CD4-positive, alpha-beta T cell treated with Interleukin-2 at 100 ng/mL for 4 hours (primary cell): ENCODE measurements at regions not wholly inside any gene's neighbourhood (a gene's known extent, or its start where the extent isn't known, plus 50 kb on each side); places are given as distances from the start of the nearest gene placed in this dataset.
"Not testable (repeated sequence)": the region's sequence is repeated elsewhere in the genome, so short reads cannot be mapped to it uniquely, and the experiment has no call there.

Source experiments
- DNase-seq: peaks from one replicate; pipeline ENCODE4 v3.0.0-alpha.2; 2020; ENCODE audit warnings: low spot score

- DNase-seq, result no peak
Measured at GRCh38 chr6:102902471-102902870, 1509.0 kb downstream of the GRIK2 start.

GRCh38 chr6:102895683-102896082 is 1502.2 kb downstream of the GRIK2 start:
- DNase-seq, result no peak

- DNase-seq, result no peak
Measured at GRCh38 chr6:102885165-102885564, 1491.7 kb downstream of the GRIK2 start.

DNA sequence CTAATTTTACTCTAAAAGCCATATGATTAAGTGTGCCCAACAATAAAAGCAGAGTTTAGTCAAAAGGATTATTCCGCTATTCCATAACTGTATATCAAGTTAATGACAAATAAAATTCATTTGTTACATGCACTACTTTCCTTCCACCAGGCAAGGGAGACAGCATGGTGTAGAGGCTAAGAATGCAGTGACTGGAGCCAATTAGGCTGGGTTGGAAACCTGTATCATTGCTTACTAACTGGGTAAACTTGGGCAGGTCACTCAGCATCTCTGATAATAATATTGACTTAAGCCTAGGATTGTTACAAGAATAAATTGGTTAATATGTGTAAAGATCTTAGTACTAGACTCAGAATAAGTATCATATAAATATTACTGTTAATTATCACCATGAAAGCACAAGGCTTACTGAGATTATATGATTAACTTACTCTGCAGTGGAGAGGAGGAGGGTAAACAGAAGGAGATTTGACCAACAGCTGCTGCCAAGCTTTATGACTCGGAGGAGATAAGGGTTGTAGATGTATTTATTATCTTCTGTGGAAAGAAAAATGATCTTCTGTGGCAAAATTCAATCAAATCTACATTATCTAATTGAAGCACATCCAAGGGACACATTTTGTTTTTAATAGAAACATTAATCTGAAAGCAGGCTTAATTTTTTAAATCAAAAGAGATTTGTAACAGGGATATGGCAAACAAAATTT is 1459.9 kb downstream of the GRIK2 start:
- DNase-seq, result no peak

- DNase-seq, result no peak
Measured at GRCh38 chr6:102848796-102849195, 1455.3 kb downstream of the GRIK2 start.

- DNase-seq, result no peak
Measured at GRCh38 chr6:102848210-102848609, 1454.7 kb downstream of the GRIK2 start.

- DNase-seq, result no peak
Measured at GRCh38 chr6:102841060-102841459, 1447.6 kb downstream of the GRIK2 start.

GRCh38 chr6:102832021-102832420 is 1438.5 kb downstream of the GRIK2 start:
- no peak for DNase-seq

DNA sequence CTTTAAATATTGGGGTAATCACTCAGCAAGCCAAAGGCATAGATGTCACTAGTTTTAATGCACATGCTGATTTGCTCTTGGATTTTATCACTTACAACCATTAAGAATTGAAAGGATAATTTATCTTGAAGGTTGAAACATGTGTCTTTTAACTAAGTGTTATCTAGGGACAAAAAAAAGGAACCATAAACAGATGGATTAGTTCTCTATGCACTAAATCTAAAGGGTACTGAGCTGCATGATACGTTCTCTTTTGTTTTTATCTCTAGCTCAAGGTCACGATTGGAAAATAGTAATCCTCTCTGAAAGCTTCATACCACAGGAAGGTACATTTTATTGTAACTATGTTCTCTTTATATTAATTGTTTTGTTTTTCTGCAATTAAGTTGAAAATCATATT is 1426.6 kb downstream of the GRIK2 start:
- no peak for DNase-seq

GRCh38 chr6:102815207-102815606 is 1421.7 kb downstream of the GRIK2 start:
- DNase-seq, result no peak

DNA sequence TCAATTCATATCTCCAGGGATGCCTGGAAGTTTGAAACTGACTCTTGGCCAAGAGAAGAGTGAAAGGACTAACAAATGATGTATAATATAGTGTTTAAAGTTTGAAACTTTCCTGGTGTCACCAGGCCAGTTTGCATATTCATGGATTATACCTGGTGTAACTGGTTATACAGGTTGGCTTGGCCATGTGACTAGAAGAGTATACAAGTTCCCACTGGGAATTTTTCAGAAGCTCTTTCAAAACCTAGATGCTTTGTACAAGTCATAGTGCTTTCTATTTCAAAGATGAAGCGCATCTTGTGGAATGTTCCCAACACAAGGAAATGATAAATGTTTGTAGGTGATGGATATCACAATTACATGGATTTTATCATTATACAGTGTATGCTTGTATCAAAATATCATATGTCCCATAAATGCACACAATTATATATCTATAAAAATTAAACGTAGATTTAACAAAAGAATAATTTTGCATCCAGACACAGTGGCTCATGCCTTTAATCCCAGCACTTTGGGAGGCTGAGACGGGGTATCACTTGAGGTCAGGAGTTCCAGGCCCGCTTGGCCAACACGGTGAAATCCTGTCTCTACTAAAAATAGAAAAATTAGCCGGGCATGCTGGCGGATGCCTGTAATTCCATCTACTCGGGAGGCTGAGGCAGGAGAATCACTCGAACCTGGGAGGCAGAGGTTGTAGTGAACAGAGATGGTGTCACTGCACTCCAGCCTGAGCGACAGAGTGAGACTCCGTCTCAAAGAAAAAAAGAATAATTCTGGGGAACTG is 1420.2 kb downstream of the GRIK2 start:
- DNase-seq, result no peak

DNA sequence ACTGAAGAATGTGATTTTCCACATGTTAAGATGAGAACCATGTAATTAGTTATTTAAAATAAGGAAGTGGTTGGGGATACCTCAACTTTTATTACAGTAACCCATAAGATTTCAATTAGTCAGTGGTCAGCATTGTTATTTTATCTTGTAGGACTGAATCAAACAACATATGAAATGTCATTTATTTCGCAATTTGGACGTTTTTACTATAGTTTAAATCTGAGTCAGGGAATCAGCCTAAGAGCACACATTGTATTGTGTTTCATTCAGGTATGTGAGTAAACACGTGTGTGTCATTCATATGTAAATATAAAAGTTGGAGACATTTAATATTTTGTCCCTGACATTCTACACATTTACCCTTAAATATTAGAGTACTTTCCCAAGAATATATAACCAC is 1418.7 kb downstream of the GRIK2 start:
- no peak for DNase-seq

DNA sequence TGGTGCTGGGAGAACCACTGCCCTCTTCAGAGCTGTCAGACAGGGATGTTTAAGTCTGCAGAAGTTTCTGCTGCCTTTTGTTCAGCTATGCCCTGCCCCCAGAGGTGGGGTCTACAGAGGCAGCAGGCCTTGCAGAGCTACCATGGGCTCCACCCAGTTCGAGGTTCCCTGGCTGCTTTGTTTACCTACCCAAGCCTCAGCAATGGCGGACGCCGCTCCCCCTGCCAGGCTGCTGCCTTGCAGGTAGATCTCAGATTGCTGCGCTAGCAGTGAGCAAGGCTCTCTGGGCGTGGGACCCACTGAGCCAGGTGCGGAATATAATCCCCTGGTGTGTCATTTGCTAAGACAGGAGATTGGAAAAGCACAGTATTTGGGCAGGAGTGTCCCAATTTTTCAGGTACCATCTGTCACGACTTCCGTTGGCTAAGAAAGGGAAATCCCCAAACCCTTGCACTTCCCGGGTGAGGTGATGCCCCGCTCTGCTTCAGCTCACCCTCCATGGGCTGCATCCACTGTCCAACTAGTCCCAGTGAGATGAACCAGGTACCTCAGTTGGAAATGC is 1415.5 kb downstream of the GRIK2 start:
- DNase-seq, result not testable (repeated sequence)

DNA sequence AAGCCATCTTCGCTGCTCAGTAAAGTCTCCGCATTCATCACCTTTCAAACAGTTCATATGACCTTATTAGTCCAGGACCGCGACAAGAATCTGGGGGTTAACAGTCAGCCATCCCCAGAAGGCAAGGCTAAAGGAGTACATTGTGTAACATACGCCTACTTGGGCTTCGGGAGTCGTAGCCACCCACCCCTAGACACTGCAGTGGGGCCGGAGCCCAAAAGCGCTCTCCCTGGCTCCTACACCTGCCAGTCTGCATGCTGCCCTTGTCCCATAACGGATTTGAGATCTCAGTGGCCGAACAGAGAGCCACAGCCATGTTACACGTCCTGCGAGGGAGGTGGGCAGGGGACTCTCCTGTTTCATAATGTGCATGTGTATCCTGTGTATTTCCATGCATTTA is 1405.5 kb downstream of the GRIK2 start:
- no peak for DNase-seq

- no peak for DNase-seq
Measured at GRCh38 chr6:102798636-102799035, 1405.1 kb downstream of the GRIK2 start.

GRCh38 chr6:102793752-102794151 is 1400.2 kb downstream of the GRIK2 start:
- DNase-seq, result no peak

DNA sequence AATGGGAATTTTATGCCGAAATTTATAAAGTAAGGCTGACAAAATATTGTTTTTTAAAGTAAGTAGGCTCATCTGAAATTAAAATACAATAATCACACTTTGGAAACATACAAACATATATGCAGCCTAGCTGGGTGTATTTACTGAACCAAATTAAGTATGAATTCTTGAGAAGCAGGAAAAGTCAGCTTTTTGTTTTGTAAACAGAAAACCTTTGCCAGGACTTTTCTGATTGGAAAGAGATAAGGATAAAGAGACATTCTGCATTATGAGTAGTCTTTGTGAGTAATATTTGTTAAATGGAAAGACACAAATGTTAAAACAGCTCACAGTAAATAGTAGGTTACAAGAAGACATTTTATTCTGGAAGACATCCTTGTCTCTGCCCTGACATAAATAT is 1380.8 kb downstream of the GRIK2 start:
- no peak for DNase-seq

GRCh38 chr6:102773636-102774035 is 1380.1 kb downstream of the GRIK2 start:
- DNase-seq, result no peak

GRCh38 chr6:102766963-102767362 is 1373.5 kb downstream of the GRIK2 start:
- DNase-seq, result no peak

GRCh38 chr6:102764317-102764716 is 1370.8 kb downstream of the GRIK2 start:
- DNase-seq, result no peak

DNA sequence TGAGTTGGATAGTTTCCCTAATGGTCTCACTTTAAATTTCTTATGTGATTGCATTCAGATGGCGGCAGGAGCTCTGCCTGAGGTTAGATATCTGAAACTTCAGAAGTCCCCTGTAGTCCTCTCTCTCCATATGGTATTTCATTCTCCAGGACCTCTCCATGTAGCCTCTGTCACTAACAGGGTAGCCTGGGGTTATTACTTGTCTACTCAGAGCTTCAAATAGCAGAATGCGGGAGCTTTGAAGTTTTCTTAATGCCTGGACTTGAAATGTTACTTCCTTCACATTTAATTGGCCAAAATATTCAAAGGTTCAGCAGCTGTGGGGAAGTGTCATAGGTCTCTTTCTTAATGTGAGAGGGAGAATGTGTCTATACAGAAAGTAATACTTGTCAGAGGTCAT is 1370.4 kb downstream of the GRIK2 start:
- no peak for DNase-seq

GRCh38 chr6:102761872-102762271 is 1368.4 kb downstream of the GRIK2 start:
- DNase-seq, result no peak

DNA sequence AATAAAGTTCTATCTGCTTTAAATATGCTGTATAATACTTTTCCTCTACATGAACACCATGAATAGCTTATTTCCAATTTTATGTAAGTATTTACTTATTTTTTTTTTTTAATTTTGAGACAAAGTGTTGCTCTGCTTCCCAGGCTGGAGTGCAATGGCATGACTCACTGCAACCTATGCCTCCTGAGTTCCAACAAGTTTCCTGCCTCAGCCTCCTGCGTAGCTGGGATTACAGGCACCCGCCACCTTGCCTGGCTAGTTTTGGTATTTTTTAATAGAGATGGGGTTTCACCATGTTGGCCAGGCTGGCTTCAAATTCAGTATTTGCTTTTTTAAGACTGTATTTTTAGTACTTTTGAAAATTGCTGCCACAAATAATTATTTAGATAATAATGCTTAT is 1365.9 kb downstream of the GRIK2 start:
- DNase-seq, result no peak
